H9 (cell line): ENCODE measurements at regions not wholly inside any gene's neighbourhood (a gene's known extent, or its start where the extent isn't known, plus 50 kb on each side); places are given as distances from the start of the nearest gene placed in this dataset.

Experiments
- DNase-seq: peaks from one replicate; pipeline ENCODE4 v3.0.0-alpha.2; 2017
- H2AFZ ChIP-seq: one replicate; pipeline ENCODE4 v1.6.1; 2013; ENCODE audit warnings: mild to moderate bottlenecking, low read length, control low read depth, moderate library complexity
- H2AK5ac ChIP-seq: 2 replicates; pipeline ENCODE4 v1.6.1; 2013; ENCODE audit warnings: low read length, control low read depth, mixed read lengths; ENCODE audit not compliant: insufficient read length
- H2BK120ac ChIP-seq: one replicate; pipeline ENCODE4 v1.6.1; 2013; ENCODE audit warnings: low read depth, mild to moderate bottlenecking, low read length, control low read depth, inconsistent platforms; ENCODE audit not compliant: poor library complexity, severe bottlenecking
- H2BK12ac ChIP-seq: 2 replicates; pipeline ENCODE4 v1.6.1; 2013; ENCODE audit warnings: low read length, control low read depth, mixed read lengths, low read depth; ENCODE audit not compliant: insufficient read length
- H2BK15ac ChIP-seq: 2 replicates; pipeline ENCODE4 v1.6.1; 2013; ENCODE audit warnings: low read depth, low read length, control low read depth
- H2BK20ac ChIP-seq: one replicate; pipeline ENCODE4 v1.6.1; 2013; ENCODE audit warnings: low read depth, mild to moderate bottlenecking, low read length, control low read depth, inconsistent platforms; ENCODE audit not compliant: poor library complexity, severe bottlenecking
- H2BK5ac ChIP-seq: 2 replicates; pipeline ENCODE4 v1.6.1; 2013; ENCODE audit warnings: low read length, control low read depth, mixed read lengths; ENCODE audit not compliant: insufficient read length
- H3K14ac ChIP-seq: 2 replicates; pipeline ENCODE4 v1.6.1; 2013; ENCODE audit warnings: low read length, control low read depth; ENCODE audit not compliant: insufficient read depth
- H3K18ac ChIP-seq: 2 replicates; pipeline ENCODE4 v1.6.1; 2013; ENCODE audit warnings: low read depth, mild to moderate bottlenecking, mixed read lengths, low read length, control low read depth; ENCODE audit not compliant: insufficient read length
- H3K23ac ChIP-seq: 2 replicates; pipeline ENCODE4 v1.6.1; 2013; ENCODE audit warnings: low read length, control low read depth, mixed read lengths, low read depth; ENCODE audit not compliant: insufficient read length
- H3K23me2 ChIP-seq: 2 replicates; pipeline ENCODE4 v1.6.1; 2013; ENCODE audit warnings: low read depth, mild to moderate bottlenecking, mixed read lengths, low read length, control low read depth; ENCODE audit not compliant: insufficient read length, poor library complexity, severe bottlenecking
- H3K27ac ChIP-seq: 2 replicates; pipeline ENCODE4 v1.5.1; 2013; ENCODE audit warnings: low read length, control low read depth, mixed read lengths, low read depth; ENCODE audit not compliant: insufficient read length
- H3K27me3 ChIP-seq: 2 replicates; pipeline ENCODE4 v1.6.1; 2013; ENCODE audit warnings: low read length, control low read depth, inconsistent platforms; ENCODE audit not compliant: insufficient read depth
- H3K4ac ChIP-seq: 2 replicates; pipeline ENCODE4 v1.6.1; 2013; ENCODE audit warnings: low read depth, mild to moderate bottlenecking, control low read depth, inconsistent platforms, low read length, moderate library complexity
- H3K4me1 ChIP-seq: 2 replicates; pipeline ENCODE4 v1.6.1; 2013; ENCODE audit warnings: low read length, control low read depth, inconsistent platforms; ENCODE audit not compliant: insufficient read depth
- H3K4me2 ChIP-seq: 2 replicates; pipeline ENCODE4 v1.6.1; 2013; ENCODE audit warnings: low read length, control low read depth, mixed read lengths; ENCODE audit not compliant: insufficient read length, insufficient read depth
- H3K56ac ChIP-seq: 2 replicates; pipeline ENCODE4 v1.6.1; 2013; ENCODE audit warnings: low read depth, mild to moderate bottlenecking, mixed read lengths, low read length, control low read depth; ENCODE audit not compliant: insufficient read length
- H3K79me1 ChIP-seq: 2 replicates; pipeline ENCODE4 v1.6.1; 2013; ENCODE audit warnings: low read depth, mild to moderate bottlenecking, moderate library complexity, low read length, control low read depth, inconsistent platforms; ENCODE audit not compliant: insufficient read depth, poor library complexity, severe bottlenecking
- H3K79me2 ChIP-seq: 2 replicates; pipeline ENCODE4 v1.6.1; 2013; ENCODE audit warnings: low read length, control low read depth, inconsistent platforms; ENCODE audit not compliant: insufficient read depth
- H3K9ac ChIP-seq: 2 replicates; pipeline ENCODE4 v1.6.1; 2013; ENCODE audit warnings: low read length, control low read depth, mixed read lengths; ENCODE audit not compliant: insufficient read length; ENCODE audit errors: extremely low read depth
- H3K9me3 ChIP-seq: one replicate; pipeline ENCODE4 v1.6.1; 2013; ENCODE audit warnings: low read depth, low read length, inconsistent platforms; ENCODE audit not compliant: control insufficient read depth
- H3T11ph ChIP-seq: one replicate; pipeline ENCODE4 v1.6.1; 2013; ENCODE audit warnings: mild to moderate bottlenecking, low read length, control low read depth, inconsistent platforms
- H4K20me1 ChIP-seq: one replicate; pipeline ENCODE4 v1.6.1; 2013; ENCODE audit not compliant: control insufficient read depth, insufficient read length, insufficient read depth
- H4K5ac ChIP-seq: 2 replicates; pipeline ENCODE4 v1.6.1; 2013; ENCODE audit warnings: low read depth, mild to moderate bottlenecking, mixed read lengths, low read length, control low read depth; ENCODE audit not compliant: insufficient read length
- H4K8ac ChIP-seq: replicated peaks from 2 replicates; pipeline ENCODE4 v1.6.1; 2013; ENCODE audit warnings: low read length, control low read depth, mixed read lengths, low read depth; ENCODE audit not compliant: insufficient read length
- H4K91ac ChIP-seq: 2 replicates; pipeline ENCODE4 v1.6.1; 2013; ENCODE audit warnings: low read depth, mild to moderate bottlenecking, moderate library complexity, mixed read lengths, low read length, control low read depth; ENCODE audit not compliant: insufficient read length
- H3K27ac Mint-ChIP-seq, 3 experiments: 2 replicates in 2 of 3; 3 replicates in 1 of 3; pipeline ENCODE4 v1.8.0; 2020 to 2021; ENCODE audit warnings: mixed read lengths in 3 of 3, mild to moderate bottlenecking in 1 of 3, moderate library complexity in 1 of 3
- H3K27me3 Mint-ChIP-seq: 2 replicates; pipeline ENCODE4 v1.8.0; 2021; ENCODE audit warnings: low read depth, mild to moderate bottlenecking, moderate library complexity, mixed read lengths
- H3K36me3 Mint-ChIP-seq, 3 experiments: 2 replicates in 2 of 3; 3 replicates in 1 of 3; pipeline ENCODE4 v1.8.0; 2020 to 2021; ENCODE audit warnings: low read depth in 3 of 3, mixed read lengths in 3 of 3; ENCODE audit not compliant: insufficient read depth in 1 of 3
- H3K4me1 Mint-ChIP-seq, 2 experiments: 2 replicates each; pipeline ENCODE4 v1.8.0; 2020; ENCODE audit warnings: mixed read lengths in 2 of 2
- H3K4me3 Mint-ChIP-seq, 2 experiments: 2 replicates in 1 of 2; 3 replicates in 1 of 2; pipeline ENCODE4 v1.8.0; 2020 to 2021; ENCODE audit warnings: mild to moderate bottlenecking in 2 of 2, mixed read lengths in 2 of 2, moderate library complexity in 1 of 2
- H3K9me3 Mint-ChIP-seq, 2 experiments: 2 replicates in 1 of 2; 3 replicates in 1 of 2; pipeline ENCODE4 v1.8.0; 2020; ENCODE audit warnings: mild to moderate bottlenecking in 2 of 2, mixed read lengths in 2 of 2, moderate library complexity in 1 of 2
- CTCF ChIP-seq: fragments of 200-600 bp; sonication (generic); conservative IDR thresholded peaks from 3 replicates; pipeline ENCODE4 v1.8.0; 2021; ENCODE audit warnings: antibody characterized with exemption, mild to moderate bottlenecking
- WGBS: extraction: QIAGEN DNeasy Blood & Tissue Kit; methylation state at CpG from one replicate; pipeline ENCODE4 v1.1.7; 2013; ENCODE audit warnings: missing lambda C conversion rate, low lambda C conversion rate, mixed read lengths; ENCODE audit not compliant: insufficient read length; ENCODE audit errors: extremely low coverage; 5-methylcytosine and 5-hydroxymethylcytosine counted together

GRCh38 chr3:27943106-27943505, 221.0 kb upstream of the EOMES start:
- H3K27me3 ChIP-seq: no peaks in the 10 kb centered on the region
- H3K4me1 ChIP-seq: peaks cover 6% of the 10 kb centered on the region; the same call in 1 of the 2 replicates
- peak; percentile 65 for TF ChIP-seq CTCF
- H3K23ac ChIP-seq: no peak overlapping the region
- no peaks in the 10 kb centered on the region for H3K23me2 ChIP-seq
- no peak overlapping the region for H2BK15ac ChIP-seq
- Mint-ChIP-seq H3K27me3 (no peaks in the 10 kb centered on the region), H3K4me3 (no peak overlapping the region), H3K4me1 (peaks cover 11% of the 10 kb centered on the region in 2 experiments), H3K27ac (no peak overlapping the region), H3K36me3 (no peaks in the 10 kb centered on the region; a peak in 1 of 7 replicates), H3K9me3 (peaks cover 0 to 2% of the 10 kb centered on the region in 2 experiments; a peak in 2 of 5 replicates)
- H3K9ac ChIP-seq: no peak overlapping the region
- no peak overlapping the region for H3K14ac ChIP-seq
- H3K27ac ChIP-seq: no peak overlapping the region
- H2AK5ac ChIP-seq: no peak overlapping the region
- no peak overlapping the region for H2AFZ ChIP-seq
- no peak overlapping the region for H2BK120ac ChIP-seq
- no peak overlapping the region for H4K5ac ChIP-seq
- no peaks in the 10 kb centered on the region for H3K79me1 ChIP-seq
- H3K56ac ChIP-seq: no peak overlapping the region
- H4K20me1 ChIP-seq: no peaks in the 10 kb centered on the region
- no peak overlapping the region for H2BK5ac ChIP-seq
- no peak overlapping the region for H2BK20ac ChIP-seq
- no peak overlapping the region for H2BK12ac ChIP-seq
- no peaks in the 10 kb centered on the region for H3K9me3 ChIP-seq
- no CpG with 5 or more reads among the region's 3 CpGs for WGBS
- no peak overlapping the region for H4K8ac ChIP-seq
- H4K91ac ChIP-seq: no peak overlapping the region
- peak; percentile 64 for DNase-seq
- no peak overlapping the region for H3K4ac ChIP-seq
- H3K4me2 ChIP-seq: no peak overlapping the region
- no peak overlapping the region for H3K18ac ChIP-seq
- H3T11ph ChIP-seq: no peak overlapping the region
- H3K79me2 ChIP-seq: no peaks in the 10 kb centered on the region
